Hepatocyte (in vitro differentiated cells): ENCODE measurements at regions not wholly inside any gene's neighbourhood (a gene's known extent, or its start where the extent isn't known, plus 50 kb on each side); places are given as distances from the start of the nearest gene placed in this dataset.

Source experiments
- EZH2 ChIP-seq: fragments of 200-600 bp; sonication (generic); IDR thresholded peaks from 2 replicates; pipeline ENCODE4 v1.6.1; 2016; ENCODE audit warnings: antibody characterized with exemption, mild to moderate bottlenecking, borderline replicate concordance
- EZH2phosphoT487 ChIP-seq: fragments of 200-600 bp; sonication (generic); IDR thresholded peaks from one replicate; pipeline ENCODE4 v1.6.1; 2018; ENCODE audit warnings: antibody characterized with exemption, mild to moderate bottlenecking, low read depth, moderate library complexity; ENCODE audit not compliant: unreplicated experiment, severe bottlenecking
- TF ChIP-seq, protein P1 (sequence below): fragments of 200-600 bp; sonication (generic); IDR thresholded peaks from 2 replicates; pipeline ENCODE4 v1.5.1; 2016; ENCODE audit warnings: antibody characterized with exemption, mild to moderate bottlenecking; ENCODE audit not compliant: poor library complexity

DNA sequence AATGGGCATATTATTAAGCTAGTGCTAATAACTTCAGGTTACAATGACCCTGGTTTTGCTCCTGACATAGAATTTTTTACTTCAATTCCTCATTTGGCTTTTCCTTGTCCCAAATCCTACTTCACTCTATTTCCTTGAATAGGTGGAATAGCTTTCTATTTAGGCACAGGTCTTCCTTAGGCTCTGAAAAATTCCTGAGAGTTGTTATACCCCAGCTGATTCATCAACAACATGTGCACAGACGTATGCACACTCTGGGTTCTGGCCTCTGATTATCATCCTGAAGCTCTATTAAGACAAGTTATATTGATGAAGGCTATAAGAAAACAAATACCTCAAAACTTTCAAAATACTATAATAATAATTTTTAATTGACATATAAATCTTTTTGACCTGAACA is 172.4 kb downstream of the NTMT2 start:
- TF ChIP-seq, protein P1, sequence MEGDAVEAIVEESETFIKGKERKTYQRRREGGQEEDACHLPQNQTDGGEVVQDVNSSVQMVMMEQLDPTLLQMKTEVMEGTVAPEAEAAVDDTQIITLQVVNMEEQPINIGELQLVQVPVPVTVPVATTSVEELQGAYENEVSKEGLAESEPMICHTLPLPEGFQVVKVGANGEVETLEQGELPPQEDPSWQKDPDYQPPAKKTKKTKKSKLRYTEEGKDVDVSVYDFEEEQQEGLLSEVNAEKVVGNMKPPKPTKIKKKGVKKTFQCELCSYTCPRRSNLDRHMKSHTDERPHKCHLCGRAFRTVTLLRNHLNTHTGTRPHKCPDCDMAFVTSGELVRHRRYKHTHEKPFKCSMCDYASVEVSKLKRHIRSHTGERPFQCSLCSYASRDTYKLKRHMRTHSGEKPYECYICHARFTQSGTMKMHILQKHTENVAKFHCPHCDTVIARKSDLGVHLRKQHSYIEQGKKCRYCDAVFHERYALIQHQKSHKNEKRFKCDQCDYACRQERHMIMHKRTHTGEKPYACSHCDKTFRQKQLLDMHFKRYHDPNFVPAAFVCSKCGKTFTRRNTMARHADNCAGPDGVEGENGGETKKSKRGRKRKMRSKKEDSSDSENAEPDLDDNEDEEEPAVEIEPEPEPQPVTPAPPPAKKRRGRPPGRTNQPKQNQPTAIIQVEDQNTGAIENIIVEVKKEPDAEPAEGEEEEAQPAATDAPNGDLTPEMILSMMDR = no peak
- TF ChIP-seq EZH2 (no peak), EZH2phosphoT487 (no peak)
